Erythroblast (primary cell): ENCODE measurements at regions not wholly inside any gene's neighbourhood (a gene's known extent, or its start where the extent isn't known, plus 50 kb on each side); places are given as distances from the start of the nearest gene placed in this dataset.

Experiments used
- DNase-seq, 2 experiments: peaks; one replicate each; lab custom pipeline; 2025; lab: John Stamatoyannopoulos, UW
- GATA1 ChIP-seq: IDR thresholded peaks from 2 replicates; pipeline ENCODE4 v1.6.1; 2011; ENCODE audit warnings: low read depth, mild to moderate bottlenecking, control low read depth, low read length, moderate library complexity
- POLR2A ChIP-seq: IDR thresholded peaks from 2 replicates; pipeline ENCODE4 v1.6.1; 2011; ENCODE audit warnings: mild to moderate bottlenecking, low read length

- no peak for DNase-seq
- TF ChIP-seq GATA1 (no peak), POLR2A (no peak)
Observed at GRCh38 chr2:168350380-168350779, 103.0 kb upstream of the STK39 start.

- TF ChIP-seq POLR2A (no peak), GATA1 (no peak)
- DNase-seq = no peak
Observed at GRCh38 chr2:168353251-168353650, 102.8 kb upstream of the CERS6 start.

- DNase-seq = no peak
- no peak for TF ChIP-seq GATA1
- no peak for TF ChIP-seq POLR2A
Observed at GRCh38 chr2:168354499-168354898, 101.6 kb upstream of the CERS6 start.

DNA sequence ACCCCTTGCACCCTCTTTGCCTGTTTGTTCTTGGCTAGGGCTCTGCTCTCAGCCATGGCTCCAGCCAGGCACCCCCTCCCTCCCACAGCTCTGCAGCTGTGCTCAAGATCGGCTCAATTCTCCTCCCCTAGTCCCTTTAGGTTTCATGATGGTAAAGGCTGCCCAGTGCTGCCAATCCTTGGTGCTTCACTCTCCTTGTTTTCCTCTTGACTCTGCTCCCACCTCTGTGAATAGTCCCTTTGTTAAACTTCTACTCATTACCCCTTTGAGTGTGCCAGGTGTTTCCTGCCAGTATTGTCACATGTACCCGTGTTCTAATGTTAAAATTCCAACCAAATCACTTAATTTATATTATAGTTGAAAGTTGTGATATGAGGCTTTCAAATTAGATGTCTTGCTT lies 101.0 kb upstream of the CERS6 start:
- TF ChIP-seq GATA1 (no peak), POLR2A (no peak)
- DNase-seq = no peak

- DNase-seq = no peak
- no peak for TF ChIP-seq POLR2A
- TF ChIP-seq GATA1 = no peak
Observed at GRCh38 chr2:168355779-168356476, 100.1 kb upstream of the CERS6 start.

- DNase-seq = no peak
- TF ChIP-seq GATA1 (no peak), POLR2A (no peak)
Observed at GRCh38 chr2:168356477-168356835, 99.6 kb upstream of the CERS6 start.

GRCh38 chr2:168357797-168358472 lies 98.1 kb upstream of the CERS6 start:
- DNase-seq = no peak
- TF ChIP-seq POLR2A (no peak), GATA1 (no peak)

GRCh38 chr2:168359082-168359481 lies 97.0 kb upstream of the CERS6 start:
- TF ChIP-seq POLR2A (no peak), GATA1 (no peak)
- no peak for DNase-seq

- no peak for TF ChIP-seq GATA1
- TF ChIP-seq POLR2A = no peak
- no peak for DNase-seq
Observed at GRCh38 chr2:168363347-168364092, 92.6 kb upstream of the CERS6 start.

DNA sequence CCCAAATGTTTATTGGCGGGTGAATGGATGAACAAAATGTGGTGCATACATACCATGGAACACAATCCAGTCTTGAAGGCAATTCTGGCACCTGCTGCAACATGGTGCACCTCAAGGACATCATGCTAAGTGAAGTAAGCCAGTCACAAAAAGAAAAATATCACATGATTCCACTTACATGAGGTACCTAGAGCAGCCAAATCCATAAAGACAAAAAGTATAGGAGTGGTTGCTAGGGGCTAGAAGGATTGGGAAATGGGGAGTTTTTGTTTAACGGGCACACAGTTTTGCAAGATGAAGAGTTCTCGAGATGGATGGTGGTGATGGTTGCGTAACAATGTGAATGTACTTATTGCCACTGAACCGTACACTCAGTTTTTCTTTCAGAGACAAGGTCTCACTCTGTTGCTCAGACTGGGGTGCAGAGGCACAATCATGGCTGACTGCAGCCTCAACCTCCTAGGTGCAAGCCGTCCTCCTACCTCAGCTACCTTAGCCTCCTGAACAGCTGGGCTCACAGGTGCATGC lies 90.9 kb upstream of the CERS6 start:
- no peak for DNase-seq
- no peak for TF ChIP-seq GATA1
- no peak for TF ChIP-seq POLR2A

- DNase-seq = no peak
- no peak for TF ChIP-seq GATA1
- TF ChIP-seq POLR2A = no peak
Observed at GRCh38 chr2:168369031-168369430, 87.0 kb upstream of the CERS6 start.

DNA sequence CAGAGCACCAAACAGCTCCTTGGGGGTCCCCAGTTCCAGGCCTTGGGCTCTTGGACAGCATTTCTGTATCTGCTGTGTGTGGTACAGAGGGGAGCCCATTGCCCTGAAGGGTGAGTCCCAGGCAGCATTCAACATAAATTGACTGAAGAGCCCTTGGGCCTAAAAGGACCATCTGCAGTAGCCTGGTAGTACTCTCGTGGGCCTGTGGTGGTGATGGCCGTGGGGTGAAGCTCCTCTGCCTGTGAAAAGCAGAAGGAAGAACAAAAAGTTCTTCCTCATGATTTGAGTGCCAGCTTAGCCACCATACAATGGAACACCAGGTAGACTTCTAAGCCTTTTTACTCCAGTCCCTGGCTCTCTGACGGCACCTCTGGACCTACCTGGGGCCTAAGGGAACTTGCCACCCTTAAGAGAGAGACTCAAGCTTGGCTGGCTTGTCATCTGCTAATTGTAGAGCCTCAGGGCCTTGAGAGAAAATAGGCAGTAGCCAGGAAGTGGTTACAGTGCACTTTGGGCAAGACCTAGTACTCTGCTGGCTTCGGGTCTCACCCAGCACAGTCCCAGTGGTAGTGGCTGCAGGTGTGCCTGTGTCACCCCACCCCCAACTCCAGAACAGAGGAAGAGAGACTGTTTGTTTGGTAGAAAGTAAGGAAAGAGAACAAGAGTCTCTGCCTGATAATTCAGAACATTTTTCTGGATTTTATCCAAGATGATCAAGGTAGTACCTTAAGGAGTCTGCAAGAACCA lies 84.6 kb upstream of the CERS6 start:
- DNase-seq = no peak
- TF ChIP-seq POLR2A (no peak), GATA1 (no peak)

GRCh38 chr2:168373468-168373867 lies 82.6 kb upstream of the CERS6 start:
- TF ChIP-seq POLR2A = no peak
- TF ChIP-seq GATA1 = no peak
- no peak for DNase-seq

- TF ChIP-seq POLR2A (no peak), GATA1 (no peak)
- no peak for DNase-seq
Observed at GRCh38 chr2:168375195-168375798, 80.8 kb upstream of the CERS6 start.
